ENCODE measurements at regions not wholly inside any gene's neighbourhood (a gene's known extent, or its start where the extent isn't known, plus 50 kb on each side); places are given as distances from the start of the nearest gene placed in this dataset.

DNA sequence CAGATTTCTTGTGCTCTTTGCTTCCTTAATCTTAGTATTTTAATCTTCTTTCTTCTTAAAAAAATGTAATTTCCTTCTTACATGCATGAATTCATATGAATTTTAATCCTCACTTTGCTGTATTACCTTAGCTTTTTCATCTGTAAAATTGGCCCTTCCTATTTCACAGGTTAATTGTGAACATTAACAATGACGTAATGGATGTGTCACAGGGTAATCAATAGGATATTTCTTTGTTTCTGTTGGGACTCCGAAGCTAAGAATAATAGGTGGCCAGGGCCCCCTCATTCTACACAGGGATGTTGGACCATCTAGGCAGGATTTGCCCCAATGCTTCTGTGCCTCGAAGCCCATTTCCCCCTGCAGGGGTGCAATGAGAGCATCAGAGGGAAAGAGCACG, 187.4 kb upstream of the NFIB start:
- no peak overlapping the region for H3K23ac ChIP-seq (ENCODE audit: insufficient read length, low read depth, low read length)
- peaks cover 9 to 13% of the 10 kb centered on the region in 2 experiments for H3K4me1 Mint-ChIP-seq

More for the DNA sequence above, 187.4 kb upstream of the NFIB start:
- Histone ChIP-seq H3K27me3 (ENCODE audit: insufficient read depth, low read length) (no peaks in the 10 kb centered on the region), H2BK120ac (ENCODE audit: low read depth, low read length, poor library complexity, severe bottlenecking) (no peak overlapping the region), H4K91ac (ENCODE audit: insufficient read length, low read depth, low read length) (no peak overlapping the region), H3K56ac (ENCODE audit: insufficient read length, low read depth, low read length) (no peak overlapping the region), H3K9ac (ENCODE audit: extremely low read depth, insufficient read length, low read length) (no peak overlapping the region), H3K14ac (ENCODE audit: insufficient read depth, low read length) (no peak overlapping the region), H3K4ac (ENCODE audit: low read depth, low read length) (no peak overlapping the region), H3K4me2 (ENCODE audit: insufficient read depth, insufficient read length, low read length) (no peak overlapping the region), H3K79me1 (ENCODE audit: insufficient read depth, low read depth, low read length, poor library complexity, severe bottlenecking) (no peaks in the 10 kb centered on the region), H4K5ac (ENCODE audit: insufficient read length, low read depth, low read length) (no peak overlapping the region), H4K8ac (replicated peaks; ENCODE audit: insufficient read length, low read depth, low read length) (no peak overlapping the region), H3T11ph (ENCODE audit: low read length) (no peak overlapping the region), H2BK20ac (ENCODE audit: low read depth, low read length, poor library complexity, severe bottlenecking) (no peak overlapping the region), H2AK5ac (ENCODE audit: insufficient read length, low read length) (no peak overlapping the region), H2BK5ac (ENCODE audit: insufficient read length, low read length) (no peak overlapping the region), H4K20me1 (ENCODE audit: control insufficient read depth, insufficient read depth, insufficient read length) (no peaks in the 10 kb centered on the region), H3K79me2 (ENCODE audit: insufficient read depth, low read length) (0 out of 2 replicates have a peak, but pooled peaks cover 1% of the 10 kb centered on the region), H3K27ac (ENCODE audit: insufficient read length, low read depth, low read length) (no peak overlapping the region), H2BK12ac (ENCODE audit: insufficient read length, low read depth, low read length) (no peak overlapping the region), H3K4me1 (ENCODE audit: insufficient read depth, low read length) (0 out of 2 replicates have a peak, but pooled peaks cover 2% of the 10 kb centered on the region), H3K18ac (ENCODE audit: insufficient read length, low read depth, low read length) (no peak overlapping the region), H2AFZ (ENCODE audit: low read length) (no peak overlapping the region), H3K9me3 (ENCODE audit: control insufficient read depth, low read depth, low read length) (no peaks in the 10 kb centered on the region), H3K23me2 (ENCODE audit: insufficient read length, low read depth, low read length, poor library complexity, severe bottlenecking) (no peaks in the 10 kb centered on the region), H2BK15ac (ENCODE audit: low read depth, low read length) (no peak overlapping the region)
- Mint-ChIP-seq H3K36me3 (ENCODE audit: insufficient read depth in 1 of 3, low read depth in 3 of 3) (no peaks in the 10 kb centered on the region), H3K27ac (no peak overlapping the region), H3K9me3 (no peaks in the 10 kb centered on the region), H3K4me3 (no peak overlapping the region), H3K27me3 (ENCODE audit: low read depth) (no peaks in the 10 kb centered on the region; the same call in 1 of the 2 replicates)
- DNase-seq, result no peak
- no peak for TF ChIP-seq CTCF (conservative IDR thresholded peaks at IDR 0.05)
- WGBS (ENCODE audit: extremely low coverage, insufficient read length, low lambda C conversion rate), result no CpG with 5 or more reads among the region's 4 CpGs
